ENCODE measurements at regions not wholly inside any gene's neighbourhood (a gene's known extent, or its start where the extent isn't known, plus 50 kb on each side); places are given as distances from the start of the nearest gene placed in this dataset.
"Not testable (repeated sequence)": the region's sequence is repeated elsewhere in the genome, so short reads cannot be mapped to it uniquely, and the experiment has no call there.

GRCh38 chrX:534804-535203 lies 95.8 kb upstream of the SHOX start:
- peaks cover 16% of the 10 kb centered on the region for H3K9me3 ChIP-seq (ENCODE audit: control insufficient read depth, insufficient read depth, low read length)
- no peak overlapping the region for H3K27ac ChIP-seq (ENCODE audit: low read length)
- no peaks in the 10 kb centered on the region for H3K27me3 ChIP-seq (ENCODE audit: control insufficient read depth, insufficient read depth, low read length)
- H3K4me3 ChIP-seq (ENCODE audit: low read length) = no peak overlapping the region
- Mint-ChIP-seq H3K4me1 (no peaks in the 10 kb centered on the region), H3K9me3 (peaks cover 6% of the 10 kb centered on the region in 2 donors), H3K27ac (no peak overlapping the region), H3K4me3 (no peak overlapping the region), H3K36me3 (no peaks in the 10 kb centered on the region), H3K27me3 (ENCODE audit: low read depth in 2 of 2) (no peaks in the 10 kb centered on the region)
- DNase-seq = no peak
- ATAC-seq = no peak
- H3K36me3 ChIP-seq (ENCODE audit: control insufficient read depth, insufficient read depth, low read length) = no peaks in the 10 kb centered on the region
- no peaks in the 10 kb centered on the region for H3K4me1 ChIP-seq (ENCODE audit: control insufficient read depth, insufficient read depth, low read length)
- intact Hi-C loops (cut with micrococcal nuclease) = no loop called here
- no peak for TF ChIP-seq CTCF (IDR thresholded peaks at IDR 0.05)

GRCh38 chrX:536616-537015 lies 94.0 kb upstream of the SHOX start:
- H3K36me3 ChIP-seq (ENCODE audit: control insufficient read depth, insufficient read depth, low read length) = no peaks in the 10 kb centered on the region
- no peak for DNase-seq
- peaks cover 11% of the 10 kb centered on the region for H3K9me3 ChIP-seq (ENCODE audit: control insufficient read depth, insufficient read depth, low read length)
- Mint-ChIP-seq H3K27ac (no peak overlapping the region), H3K9me3 (peaks cover 2 to 9% of the 10 kb centered on the region in 2 donors), H3K36me3 (no peaks in the 10 kb centered on the region), H3K4me1 (no peaks in the 10 kb centered on the region), H3K4me3 (no peak overlapping the region), H3K27me3 (ENCODE audit: low read depth in 2 of 2) (no peaks in the 10 kb centered on the region)
- no peak overlapping the region for H3K4me3 ChIP-seq (ENCODE audit: low read length)
- H3K27me3 ChIP-seq (ENCODE audit: control insufficient read depth, insufficient read depth, low read length) = no peaks in the 10 kb centered on the region
- no peak for ATAC-seq
- H3K27ac ChIP-seq (ENCODE audit: low read length) = no peak overlapping the region
- 92% methylated on average over 17 of the region's 19 CpGs for WGBS (ENCODE audit: insufficient coverage)
- TF ChIP-seq CTCF (IDR thresholded peaks at IDR 0.05) = no peak
- intact Hi-C loops (cut with micrococcal nuclease) = no loop called here
- H3K4me1 ChIP-seq (ENCODE audit: control insufficient read depth, insufficient read depth, low read length) = no peaks in the 10 kb centered on the region

GRCh38 chrX:537151-537550 lies 93.4 kb upstream of the SHOX start:
- Mint-ChIP-seq H3K27ac (no peak overlapping the region), H3K4me3 (no peak overlapping the region), H3K27me3 (ENCODE audit: low read depth in 2 of 2) (no peaks in the 10 kb centered on the region), H3K36me3 (no peaks in the 10 kb centered on the region), H3K4me1 (no peaks in the 10 kb centered on the region), H3K9me3 (peaks cover 2 to 9% of the 10 kb centered on the region in 2 donors)
- no peak for TF ChIP-seq CTCF (IDR thresholded peaks at IDR 0.05)
- no peak overlapping the region for H3K4me3 ChIP-seq (ENCODE audit: low read length)
- H3K36me3 ChIP-seq (ENCODE audit: control insufficient read depth, insufficient read depth, low read length) = no peaks in the 10 kb centered on the region
- ATAC-seq (no peak), DNase-seq (no peak)
- peaks cover 10% of the 10 kb centered on the region for H3K9me3 ChIP-seq (ENCODE audit: control insufficient read depth, insufficient read depth, low read length)
- WGBS (ENCODE audit: insufficient coverage) = 90% methylated on average over 18 of the region's 18 CpGs
- intact Hi-C loops (cut with micrococcal nuclease) = no loop called here
- H3K4me1 ChIP-seq (ENCODE audit: control insufficient read depth, insufficient read depth, low read length) = no peaks in the 10 kb centered on the region
- no peaks in the 10 kb centered on the region for H3K27me3 ChIP-seq (ENCODE audit: control insufficient read depth, insufficient read depth, low read length)
- no peak overlapping the region for H3K27ac ChIP-seq (ENCODE audit: low read length)

- no peak for TF ChIP-seq CTCF (IDR thresholded peaks at IDR 0.05)
- ATAC-seq (no peak), DNase-seq (no peak)
- Mint-ChIP-seq H3K36me3 (no peaks in the 10 kb centered on the region), H3K4me3 (no peak overlapping the region), H3K27me3 (ENCODE audit: low read depth in 2 of 2) (no peaks in the 10 kb centered on the region), H3K27ac (no peak overlapping the region), H3K9me3 (peaks cover 2 to 9% of the 10 kb centered on the region in 2 donors), H3K4me1 (no peaks in the 10 kb centered on the region)
- Histone ChIP-seq H3K4me3 (ENCODE audit: low read length) (no peak overlapping the region), H3K9me3 (ENCODE audit: control insufficient read depth, insufficient read depth, low read length) (peaks cover 10% of the 10 kb centered on the region), H3K27me3 (ENCODE audit: control insufficient read depth, insufficient read depth, low read length) (no peaks in the 10 kb centered on the region), H3K27ac (ENCODE audit: low read length) (no peak overlapping the region), H3K36me3 (ENCODE audit: control insufficient read depth, insufficient read depth, low read length) (no peaks in the 10 kb centered on the region), H3K4me1 (ENCODE audit: control insufficient read depth, insufficient read depth, low read length) (no peaks in the 10 kb centered on the region)
- WGBS (ENCODE audit: insufficient coverage) = 90% methylated on average over 11 of the region's 11 CpGs
- intact Hi-C loops (cut with micrococcal nuclease) = no loop called here
These were observed 92.3 kb upstream of the SHOX start for GRCh38 chrX:538311-538710.

GRCh38 chrX:541006-541405 lies 89.6 kb upstream of the SHOX start:
- H3K27me3 ChIP-seq (ENCODE audit: control insufficient read depth, insufficient read depth, low read length); H3K4me3 Mint-ChIP-seq; H3K36me3 Mint-ChIP-seq; H3K4me1 ChIP-seq (ENCODE audit: control insufficient read depth, insufficient read depth, low read length); H3K4me3 ChIP-seq (ENCODE audit: low read length); H3K27ac ChIP-seq (ENCODE audit: low read length); DNase-seq; H3K27ac Mint-ChIP-seq; H3K9me3 ChIP-seq (ENCODE audit: control insufficient read depth, insufficient read depth, low read length); H3K9me3 Mint-ChIP-seq; H3K4me1 Mint-ChIP-seq; intact Hi-C loops (cut with micrococcal nuclease); H3K36me3 ChIP-seq (ENCODE audit: control insufficient read depth, insufficient read depth, low read length); H3K27me3 Mint-ChIP-seq (ENCODE audit: low read depth in 2 of 2); ATAC-seq: not testable (repeated sequence)
- 93% methylated on average over 10 of the region's 10 CpGs for WGBS (ENCODE audit: insufficient coverage)
